Mammary epithelial cell (primary cell): ENCODE measurements at regions not wholly inside any gene's neighbourhood (a gene's known extent, or its start where the extent isn't known, plus 50 kb on each side); places are given as distances from the start of the nearest gene placed in this dataset.

Experiments
- CTCF ChIP-seq, 2 donors: IDR thresholded peaks in 1 of 2; conservative IDR thresholded peaks in 1 of 2; 2 replicates each; pipeline ENCODE4 v1.5.1; 2011 to 2012; ENCODE audit warnings: inconsistent platforms in 2 of 2, low read length in 2 of 2, mild to moderate bottlenecking in 2 of 2, control low read depth in 1 of 2, low read depth in 1 of 2; ENCODE audit not compliant: insufficient read depth in 1 of 2; ENCODE audit errors: extremely low read depth in 1 of 2
- EZH2 ChIP-seq: IDR thresholded peaks from 2 replicates; pipeline ENCODE4 v1.6.1; 2012; ENCODE audit warnings: low read length, inconsistent platforms, borderline replicate concordance

DNA sequence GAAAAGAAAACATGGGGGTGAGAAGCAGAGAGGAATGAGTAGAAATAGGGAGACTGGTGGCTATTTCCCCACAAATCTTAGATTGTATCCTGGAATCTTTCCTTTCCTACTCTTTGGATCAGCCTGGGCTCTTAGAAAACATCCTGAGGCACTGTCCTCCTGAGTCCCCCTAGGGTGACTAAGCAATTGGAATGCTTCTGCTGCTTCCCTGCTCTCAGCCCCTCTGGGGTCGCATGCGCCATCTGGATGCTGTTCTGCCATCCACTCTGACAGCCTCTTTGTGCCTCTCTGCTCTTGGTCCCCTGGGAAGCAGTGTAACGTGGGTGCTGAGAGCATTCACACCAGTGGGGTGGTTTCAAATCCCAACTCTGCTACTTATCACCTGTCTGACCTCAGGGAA lies 443.0 kb downstream of the SIPA1L2 start:
- TF ChIP-seq CTCF (conservative IDR thresholded peaks at IDR 0.05 in 1 of 2, IDR thresholded peaks at IDR 0.05 in 1 of 2; ENCODE audit: extremely low read depth in 1 of 2, insufficient read depth in 1 of 2, low read depth in 1 of 2, low read length in 2 of 2) = no peak
- TF ChIP-seq EZH2 = no peak
